HFFc6 (cell line): ENCODE measurements at regions not wholly inside any gene's neighbourhood (a gene's known extent, or its start where the extent isn't known, plus 50 kb on each side); places are given as distances from the start of the nearest gene placed in this dataset.
"Not testable (repeated sequence)": the region's sequence is repeated elsewhere in the genome, so short reads cannot be mapped to it uniquely, and the experiment has no call there.

Experiments used
- DNase-seq: peaks from one replicate; pipeline ENCODE4 v3.0.0-alpha.2; 2018
- H3K27ac Mint-ChIP-seq: 2 replicates; pipeline ENCODE4 v1.8.0; 2020; ENCODE audit warnings: mild to moderate bottlenecking, mixed read lengths
- H3K27me3 Mint-ChIP-seq: 2 replicates; pipeline ENCODE4 v1.8.0; 2021; ENCODE audit warnings: mild to moderate bottlenecking, moderate library complexity, mixed read lengths; ENCODE audit not compliant: insufficient read depth
- H3K36me3 Mint-ChIP-seq: 2 replicates; pipeline ENCODE4 v1.8.0; 2021; ENCODE audit warnings: low read depth, mixed read lengths
- H3K4me1 Mint-ChIP-seq: 2 replicates; pipeline ENCODE4 v1.8.0; 2020; ENCODE audit warnings: low read depth, mixed read lengths
- H3K4me3 Mint-ChIP-seq: 2 replicates; pipeline ENCODE4 v1.8.0; 2020; ENCODE audit warnings: mild to moderate bottlenecking, moderate library complexity, mixed read lengths
- H3K9me3 Mint-ChIP-seq: 2 replicates; pipeline ENCODE4 v1.8.0; 2020; ENCODE audit warnings: mild to moderate bottlenecking, mixed read lengths
- CTCF ChIP-seq: fragments of 200-600 bp; sonication (generic); IDR thresholded peaks from 2 replicates; pipeline ENCODE4 v1.5.0; 2021; ENCODE audit warnings: antibody characterized with exemption, mild to moderate bottlenecking

GRCh38 chrX:3504916-3505315 is 158.5 kb upstream of the MXRA5 start:
- peaks cover 4% of the 10 kb centered on the region; the same call in 1 of the 2 replicates for H3K9me3 Mint-ChIP-seq
- no peaks in the 10 kb centered on the region for H3K36me3 Mint-ChIP-seq
- TF ChIP-seq CTCF, result no peak
- no peak overlapping the region for H3K4me3 Mint-ChIP-seq
- H3K4me1 Mint-ChIP-seq, result no peaks in the 10 kb centered on the region
- DNase-seq, result no peak
- no peaks in the 10 kb centered on the region for H3K27me3 Mint-ChIP-seq
- H3K27ac Mint-ChIP-seq, result no peak overlapping the region

GRCh38 chrX:3501833-3502535 is 155.5 kb upstream of the MXRA5 start:
- TF ChIP-seq CTCF, result no peak
- Mint-ChIP-seq H3K27me3 (no peaks in the 10 kb centered on the region; the same call in 1 of the 2 replicates), H3K27ac (no peak overlapping the region), H3K4me1 (no peaks in the 10 kb centered on the region), H3K36me3 (no peaks in the 10 kb centered on the region), H3K9me3 (no peaks in the 10 kb centered on the region; the same call in 1 of the 2 replicates), H3K4me3 (no peak overlapping the region)
- no peak for DNase-seq

GRCh38 chrX:3495836-3496769 is 149.7 kb upstream of the MXRA5 start:
- not testable (repeated sequence) for H3K9me3 Mint-ChIP-seq, H3K4me3 Mint-ChIP-seq, DNase-seq

GRCh38 chrX:3493605-3494004 is 147.2 kb upstream of the MXRA5 start:
- Mint-ChIP-seq H3K27me3 (peaks cover 2% of the 10 kb centered on the region), H3K27ac (no peak overlapping the region), H3K4me1 (no peaks in the 10 kb centered on the region), H3K4me3 (no peak overlapping the region), H3K9me3 (no peaks in the 10 kb centered on the region), H3K36me3 (no peaks in the 10 kb centered on the region)
- no peak for DNase-seq
- no peak for TF ChIP-seq CTCF

More at GRCh38 chrX:3495836-3496769, 149.7 kb upstream of the MXRA5 start:
- H3K4me1 Mint-ChIP-seq, H3K36me3 Mint-ChIP-seq, H3K27ac Mint-ChIP-seq, H3K27me3 Mint-ChIP-seq: not testable (repeated sequence)

GRCh38 chrX:3485727-3486126 is 139.3 kb upstream of the MXRA5 start:
- DNase-seq, result no peak
- H3K4me3 Mint-ChIP-seq, result no peak overlapping the region
- no peaks in the 10 kb centered on the region for H3K9me3 Mint-ChIP-seq
- no peaks in the 10 kb centered on the region for H3K36me3 Mint-ChIP-seq
- H3K27me3 Mint-ChIP-seq, result peaks cover 2% of the 10 kb centered on the region; the same call in 1 of the 2 replicates
- TF ChIP-seq CTCF, result no peak
- no peaks in the 10 kb centered on the region for H3K4me1 Mint-ChIP-seq
- H3K27ac Mint-ChIP-seq, result no peak overlapping the region

GRCh38 chrX:3479026-3479425 is 132.6 kb upstream of the MXRA5 start:
- peaks cover 4% of the 10 kb centered on the region; the same call in 1 of the 2 replicates for H3K9me3 Mint-ChIP-seq
- H3K27ac Mint-ChIP-seq, result no peak overlapping the region
- H3K36me3 Mint-ChIP-seq, result no peaks in the 10 kb centered on the region; the same call in 1 of the 2 replicates
- H3K4me3 Mint-ChIP-seq, result no peak overlapping the region
- no peak for DNase-seq
- no peak for TF ChIP-seq CTCF
- peaks cover 2% of the 10 kb centered on the region; the same call in 1 of the 2 replicates for H3K27me3 Mint-ChIP-seq
- H3K4me1 Mint-ChIP-seq, result no peaks in the 10 kb centered on the region
